ENCODE measurements at regions not wholly inside any gene's neighbourhood (a gene's known extent, or its start where the extent isn't known, plus 50 kb on each side); places are given as distances from the start of the nearest gene placed in this dataset.

GRCh38 chr3:95627697-95628096 is 1186.7 kb upstream of the EPHA6 start:
- TF ChIP-seq CTCF (IDR thresholded peaks at IDR 0.05; ENCODE audit: insufficient read depth, low read length, poor library complexity, severe bottlenecking), result no peak
- TF ChIP-seq EZH2phosphoT487 (conservative IDR thresholded peaks at IDR 0.05; ENCODE audit: low read length), result no peak
